Central memory CD8-positive, alpha-beta T cell (primary cell): ENCODE measurements at regions not wholly inside any gene's neighbourhood (a gene's known extent, or its start where the extent isn't known, plus 50 kb on each side); places are given as distances from the start of the nearest gene placed in this dataset.

Experiments used
- ATAC-seq: fragments of 150-1000 bp; cut with Tn5 transposase; replicated peaks from 2 replicates; pipeline ENCODE4 v1.10.0; 2022; ENCODE audit warnings: mild to moderate bottlenecking, moderate FRiP score, moderate number of reproducible peaks; ENCODE audit not compliant: poor library complexity, severe bottlenecking; ENCODE audit errors: extremely low read depth
- DNase-seq, 2 donors: peaks; one replicate each; pipeline ENCODE4 v3.0.0; 2021; ENCODE audit warnings: low spot score in 2 of 2
- H3K27ac Mint-ChIP-seq: one replicate; pipeline ENCODE4 v1.8.0; 2022; ENCODE audit warnings: low read depth, mild to moderate bottlenecking, moderate library complexity, mixed read lengths
- H3K27me3 Mint-ChIP-seq: one replicate; pipeline ENCODE4 v1.8.0; 2022; ENCODE audit warnings: mixed read lengths
- H3K36me3 Mint-ChIP-seq: one replicate; pipeline ENCODE4 v1.8.0; 2022; ENCODE audit warnings: mild to moderate bottlenecking, moderate library complexity, mixed read lengths; ENCODE audit not compliant: insufficient read depth
- H3K4me1 Mint-ChIP-seq: one replicate; pipeline ENCODE4 v1.8.0; 2022; ENCODE audit warnings: mixed read lengths
- H3K4me3 Mint-ChIP-seq: one replicate; pipeline ENCODE4 v1.8.0; 2022; ENCODE audit warnings: mild to moderate bottlenecking, moderate library complexity, mixed read lengths
- H3K9me3 Mint-ChIP-seq: one replicate; pipeline ENCODE4 v1.8.0; 2022; ENCODE audit warnings: mixed read lengths

DNA sequence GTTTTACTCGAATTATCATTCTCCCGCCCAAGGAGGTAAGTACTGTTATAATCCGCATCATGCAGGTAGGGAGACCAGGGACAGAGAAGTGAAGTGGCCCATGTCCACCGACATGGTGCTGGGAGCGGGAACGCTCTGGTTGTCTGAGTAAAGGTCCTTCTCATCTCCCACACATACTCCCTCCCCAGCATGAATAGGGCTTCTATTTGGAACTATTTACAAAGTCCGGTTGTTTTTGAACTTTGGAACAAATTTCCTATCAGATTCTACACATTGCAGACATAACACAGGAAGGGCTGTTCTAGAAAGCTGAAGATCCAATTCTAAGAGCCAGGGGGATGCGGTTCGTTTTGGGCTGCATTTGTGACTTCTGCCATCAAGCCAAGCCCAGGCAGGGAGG is 94.8 kb upstream of the TLE3 start:
- no peaks in the 10 kb centered on the region for H3K9me3 Mint-ChIP-seq
- ATAC-seq (no peak), DNase-seq (no peak)
- H3K4me1 Mint-ChIP-seq: peaks cover 8% of the 10 kb centered on the region
- no peak overlapping the region for H3K27ac Mint-ChIP-seq
- H3K4me3 Mint-ChIP-seq: no peak overlapping the region
- H3K27me3 Mint-ChIP-seq: peaks cover 9% of the 10 kb centered on the region
- no peaks in the 10 kb centered on the region for H3K36me3 Mint-ChIP-seq

DNA sequence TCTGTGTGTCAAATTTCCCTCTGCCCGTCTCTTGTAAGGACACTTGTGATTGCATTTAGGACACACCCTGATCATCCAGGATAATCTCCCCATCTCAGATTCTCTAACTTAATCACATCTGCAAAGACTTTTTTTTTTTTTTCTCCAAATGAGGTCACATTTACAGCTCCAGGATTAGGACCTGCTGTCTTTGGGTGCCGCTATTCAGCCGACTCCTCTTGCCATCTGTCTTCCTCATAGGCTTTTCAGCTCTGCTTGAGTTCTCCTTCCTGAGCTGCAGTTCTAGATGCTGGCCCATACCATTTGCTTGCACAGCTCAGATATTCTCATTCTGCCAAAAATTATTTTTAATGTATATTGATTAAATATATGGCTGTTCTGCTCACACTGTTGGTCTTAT is 94.3 kb upstream of the TLE3 start:
- Mint-ChIP-seq H3K27me3 (peaks cover 4% of the 10 kb centered on the region), H3K9me3 (no peaks in the 10 kb centered on the region), H3K4me3 (no peak overlapping the region), H3K4me1 (peaks cover 5% of the 10 kb centered on the region), H3K27ac (no peak overlapping the region), H3K36me3 (no peaks in the 10 kb centered on the region)
- DNase-seq (no peak), ATAC-seq (no peak)

DNA sequence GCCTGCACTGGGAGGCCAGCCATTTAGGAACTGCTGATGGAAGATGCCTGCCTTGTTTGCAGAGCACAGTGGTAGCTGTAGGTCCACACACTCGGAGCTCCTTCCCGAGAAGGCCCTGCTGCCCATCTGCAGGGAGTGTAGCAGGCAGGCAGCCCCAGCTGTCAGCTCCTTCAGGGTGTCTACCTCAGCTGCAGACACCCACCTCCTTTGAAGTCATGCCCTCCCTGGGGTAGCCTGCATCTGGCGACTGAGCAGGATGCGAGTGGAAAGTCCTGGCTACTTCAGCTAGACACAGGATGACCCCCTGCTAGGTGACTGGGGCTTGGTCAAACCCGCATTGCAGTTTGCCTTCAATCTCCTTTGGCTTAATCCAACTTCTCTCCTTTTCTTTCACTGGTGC is 93.2 kb upstream of the TLE3 start:
- H3K27me3 Mint-ChIP-seq: no peaks in the 10 kb centered on the region
- no peaks in the 10 kb centered on the region for H3K9me3 Mint-ChIP-seq
- H3K4me1 Mint-ChIP-seq: no peaks in the 10 kb centered on the region
- H3K27ac Mint-ChIP-seq: no peak overlapping the region
- no peak for DNase-seq
- no peaks in the 10 kb centered on the region for H3K36me3 Mint-ChIP-seq
- no peak for ATAC-seq
- H3K4me3 Mint-ChIP-seq: no peak overlapping the region

DNA sequence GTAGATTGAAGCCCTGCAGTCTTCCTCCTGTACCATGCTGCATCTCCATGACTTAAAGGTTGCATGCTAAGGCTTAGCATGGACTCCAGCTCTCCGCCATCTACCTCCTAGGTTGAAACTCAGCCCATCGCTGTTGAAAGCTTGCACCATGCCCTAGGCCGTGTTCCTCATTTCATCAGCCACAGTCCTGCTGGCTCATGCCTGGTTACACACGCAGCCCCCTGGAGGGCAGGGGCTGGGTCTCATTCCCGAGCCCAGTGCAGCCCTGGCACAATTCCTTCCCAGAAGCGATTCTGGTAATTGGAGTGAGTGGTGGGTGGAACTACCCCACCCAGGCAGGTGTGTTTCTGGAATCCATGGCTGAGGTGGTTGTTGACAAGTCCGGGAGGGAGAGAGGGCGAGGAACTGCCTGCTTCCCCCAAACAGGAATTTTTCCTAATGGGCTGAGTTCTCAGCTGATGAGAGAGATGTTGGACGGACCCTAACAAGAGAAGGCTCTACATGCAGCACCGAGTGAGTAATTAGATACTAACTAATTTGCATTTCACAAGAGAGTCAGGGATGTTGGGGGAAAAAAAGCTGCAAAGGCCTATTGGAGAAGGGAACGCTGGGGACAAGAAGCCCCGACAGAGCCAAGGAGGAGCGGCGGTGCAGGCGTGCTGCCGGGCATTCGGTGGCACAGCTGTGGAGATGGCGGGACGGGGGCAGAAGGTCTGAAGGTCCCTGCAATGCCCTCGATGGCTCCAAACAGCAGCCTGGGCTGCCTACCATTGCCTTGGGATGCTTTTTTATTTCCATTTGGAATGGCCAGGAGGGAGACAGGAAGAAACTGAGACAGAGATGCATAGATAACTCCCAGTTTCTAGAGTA is 92.3 kb upstream of the TLE3 start:
- DNase-seq (no peak), ATAC-seq (no peak)
- Mint-ChIP-seq H3K4me1 (no peaks in the 10 kb centered on the region), H3K36me3 (no peaks in the 10 kb centered on the region), H3K4me3 (no peak overlapping the region), H3K27ac (no peak overlapping the region), H3K27me3 (no peaks in the 10 kb centered on the region), H3K9me3 (no peaks in the 10 kb centered on the region)

DNA sequence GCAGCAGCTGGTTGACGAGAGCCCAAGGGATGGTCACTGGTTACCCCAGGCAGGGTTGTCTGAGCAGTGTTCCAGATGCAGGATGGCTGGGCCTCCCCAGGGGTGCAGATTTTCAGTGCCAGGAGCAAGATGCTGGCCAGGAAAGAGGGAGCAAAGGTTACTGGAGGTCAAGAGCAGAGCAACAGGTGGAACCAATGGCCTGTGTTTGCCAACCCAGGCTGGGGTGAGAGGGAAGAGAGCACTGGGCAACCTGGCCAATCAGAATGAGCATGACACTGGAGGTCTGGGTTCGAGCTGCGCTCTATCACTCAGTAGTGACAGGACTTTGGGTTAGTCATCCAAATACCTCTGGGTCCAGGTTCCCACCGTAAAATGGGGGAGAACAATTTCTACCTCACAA is 90.6 kb upstream of the TLE3 start:
- H3K36me3 Mint-ChIP-seq: no peaks in the 10 kb centered on the region
- H3K4me1 Mint-ChIP-seq: no peaks in the 10 kb centered on the region
- no peak overlapping the region for H3K27ac Mint-ChIP-seq
- ATAC-seq (no peak), DNase-seq (no peak)
- no peaks in the 10 kb centered on the region for H3K9me3 Mint-ChIP-seq
- H3K4me3 Mint-ChIP-seq: no peak overlapping the region
- H3K27me3 Mint-ChIP-seq: no peaks in the 10 kb centered on the region

DNA sequence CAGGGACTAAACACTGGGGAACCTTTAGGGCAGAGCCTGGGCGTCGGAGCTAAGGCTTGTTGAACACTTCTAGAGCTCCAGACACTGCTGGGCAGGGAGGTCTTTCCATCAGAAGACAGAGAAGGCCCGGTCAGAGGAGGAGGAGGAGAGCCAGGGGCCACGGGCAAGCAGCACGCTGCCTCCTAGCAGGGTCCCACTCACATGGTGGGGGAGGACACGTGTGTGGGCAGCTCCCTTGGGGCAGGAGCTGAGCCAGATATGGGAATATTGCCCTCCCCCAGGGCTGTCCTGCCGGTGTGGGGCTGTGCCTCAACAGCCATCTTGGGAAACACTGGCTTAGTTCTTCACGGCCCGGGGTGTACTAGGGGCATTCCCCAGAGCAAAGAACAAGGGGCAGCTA is 89.6 kb upstream of the TLE3 start:
- DNase-seq (no peak), ATAC-seq (no peak)
- H3K4me1 Mint-ChIP-seq: no peaks in the 10 kb centered on the region
- no peak overlapping the region for H3K4me3 Mint-ChIP-seq
- H3K27ac Mint-ChIP-seq: no peak overlapping the region
- H3K27me3 Mint-ChIP-seq: no peaks in the 10 kb centered on the region
- no peaks in the 10 kb centered on the region for H3K9me3 Mint-ChIP-seq
- H3K36me3 Mint-ChIP-seq: no peaks in the 10 kb centered on the region

DNA sequence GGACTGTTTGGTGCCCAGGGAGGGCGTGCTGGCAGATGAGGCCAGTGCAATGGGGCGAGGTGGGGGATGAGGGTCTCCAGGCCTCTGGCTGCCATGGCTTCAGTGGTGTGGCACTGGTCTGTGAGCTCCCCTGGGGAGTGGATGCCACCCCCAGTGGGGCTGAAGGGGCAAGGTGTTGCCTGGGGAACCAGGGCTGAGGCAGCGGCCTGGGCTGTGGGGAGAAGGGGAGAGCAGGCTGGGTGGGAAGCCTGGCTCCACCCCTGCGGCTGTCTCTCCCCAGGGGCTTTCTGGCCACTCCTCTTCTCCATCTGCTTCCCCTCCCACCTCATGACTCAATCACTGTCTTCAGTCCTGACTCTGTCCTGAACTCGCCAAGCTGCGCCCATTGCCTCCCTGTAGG is 88.4 kb upstream of the TLE3 start:
- H3K27me3 Mint-ChIP-seq: no peaks in the 10 kb centered on the region
- no peak overlapping the region for H3K4me3 Mint-ChIP-seq
- no peak overlapping the region for H3K27ac Mint-ChIP-seq
- ATAC-seq (no peak), DNase-seq (no peak)
- no peaks in the 10 kb centered on the region for H3K9me3 Mint-ChIP-seq
- no peaks in the 10 kb centered on the region for H3K36me3 Mint-ChIP-seq
- no peaks in the 10 kb centered on the region for H3K4me1 Mint-ChIP-seq

DNA sequence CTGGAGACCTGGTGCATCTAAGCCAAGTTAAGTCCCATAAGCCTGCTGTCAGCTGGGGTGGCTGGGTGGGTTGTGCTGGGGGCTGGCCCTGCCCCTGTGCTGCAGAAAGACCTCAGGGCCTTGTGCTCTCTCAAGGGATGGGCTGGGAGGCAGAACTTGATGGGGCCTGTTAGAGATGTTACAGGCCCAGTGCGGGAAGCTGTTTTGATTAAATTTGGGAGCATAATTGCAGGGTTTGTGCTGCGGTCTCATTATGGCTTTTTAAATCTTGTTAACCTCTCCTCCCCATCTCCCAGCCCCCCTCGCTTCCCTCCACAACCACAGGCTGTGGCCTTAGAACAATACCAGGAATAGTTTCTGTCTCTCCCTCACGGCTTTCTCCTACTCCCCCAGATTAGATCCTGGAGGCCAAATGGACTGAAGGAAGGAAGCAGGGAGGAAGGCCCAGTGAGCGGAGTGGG is 87.6 kb upstream of the TLE3 start:
- Mint-ChIP-seq H3K4me1 (no peaks in the 10 kb centered on the region), H3K4me3 (no peak overlapping the region), H3K36me3 (no peaks in the 10 kb centered on the region), H3K9me3 (no peaks in the 10 kb centered on the region), H3K27ac (no peak overlapping the region), H3K27me3 (no peaks in the 10 kb centered on the region)
- ATAC-seq (no peak), DNase-seq (no peak)

DNA sequence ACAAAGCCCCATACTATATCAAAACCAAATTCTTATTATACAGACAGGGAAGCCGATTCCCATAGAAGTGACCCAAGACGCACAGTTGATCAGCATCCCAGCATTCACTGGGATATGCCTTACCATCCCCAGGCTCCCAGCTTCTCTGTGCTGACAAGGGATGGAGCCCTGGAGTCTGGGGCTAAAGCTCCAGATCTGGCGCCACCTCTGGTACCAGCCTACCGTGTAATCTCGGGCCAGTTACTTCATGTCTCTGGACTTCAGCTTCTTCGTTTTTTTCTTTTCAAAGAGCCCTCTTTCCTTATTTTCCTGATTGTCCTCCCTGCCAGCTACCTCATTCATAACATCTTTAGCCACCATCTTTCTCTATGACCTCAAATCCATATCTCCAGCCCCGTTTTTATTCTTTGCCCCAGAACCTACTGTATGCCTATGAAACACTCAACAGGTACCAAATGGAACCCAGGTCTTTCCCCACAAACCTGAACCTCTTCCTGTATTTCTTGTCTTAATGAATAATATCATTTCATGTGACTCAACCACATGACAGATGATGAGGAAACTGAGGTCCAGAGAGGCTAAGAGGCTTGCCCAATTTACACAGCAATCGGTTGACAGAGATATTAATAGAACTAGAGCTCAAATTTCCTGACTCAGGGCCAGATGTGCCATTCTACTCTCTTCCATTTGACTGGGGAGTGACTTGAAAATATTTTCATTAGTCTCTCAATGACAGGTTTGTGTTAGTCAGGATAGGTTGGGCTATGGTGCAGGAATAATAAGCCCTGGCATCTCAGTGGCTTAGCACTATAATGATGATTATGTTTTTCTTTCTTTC is 85.4 kb upstream of the TLE3 start:
- no peak overlapping the region for H3K27ac Mint-ChIP-seq
- H3K4me3 Mint-ChIP-seq: no peak overlapping the region
- no peaks in the 10 kb centered on the region for H3K27me3 Mint-ChIP-seq
- no peaks in the 10 kb centered on the region for H3K36me3 Mint-ChIP-seq
- no peaks in the 10 kb centered on the region for H3K9me3 Mint-ChIP-seq
- H3K4me1 Mint-ChIP-seq: no peaks in the 10 kb centered on the region
- ATAC-seq (no peak), DNase-seq (no peak)

DNA sequence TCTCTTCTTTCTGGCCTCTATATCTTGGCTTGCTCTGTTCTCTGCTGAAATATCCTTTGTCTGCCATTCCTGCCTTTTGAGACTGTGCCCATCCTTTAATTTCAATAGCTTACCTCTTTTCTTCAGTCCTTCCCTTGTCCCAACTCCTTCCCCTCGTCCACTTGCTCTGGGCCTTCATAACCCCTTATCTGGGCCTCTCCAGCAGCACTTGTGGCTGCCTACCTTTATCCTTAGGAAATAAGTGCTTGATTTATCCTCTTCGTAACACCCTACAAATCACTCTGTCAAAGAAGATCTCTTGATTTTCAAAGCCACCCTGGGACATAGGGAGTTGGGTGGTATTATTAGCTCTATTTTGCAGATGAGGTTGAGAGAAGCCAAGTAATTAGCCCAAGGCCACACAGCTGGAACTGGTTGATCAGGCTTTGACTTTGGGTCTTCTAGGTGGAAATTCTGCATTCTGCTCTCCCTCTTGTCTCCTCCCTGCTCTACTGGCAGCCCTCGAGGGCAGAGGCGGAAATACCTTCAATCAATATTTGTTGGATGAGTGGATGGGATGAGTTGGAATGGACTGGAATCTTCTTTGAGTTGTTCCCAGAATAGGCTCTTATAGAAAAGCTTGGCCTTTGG is 84.0 kb upstream of the TLE3 start:
- no peak overlapping the region for H3K4me3 Mint-ChIP-seq

DNA sequence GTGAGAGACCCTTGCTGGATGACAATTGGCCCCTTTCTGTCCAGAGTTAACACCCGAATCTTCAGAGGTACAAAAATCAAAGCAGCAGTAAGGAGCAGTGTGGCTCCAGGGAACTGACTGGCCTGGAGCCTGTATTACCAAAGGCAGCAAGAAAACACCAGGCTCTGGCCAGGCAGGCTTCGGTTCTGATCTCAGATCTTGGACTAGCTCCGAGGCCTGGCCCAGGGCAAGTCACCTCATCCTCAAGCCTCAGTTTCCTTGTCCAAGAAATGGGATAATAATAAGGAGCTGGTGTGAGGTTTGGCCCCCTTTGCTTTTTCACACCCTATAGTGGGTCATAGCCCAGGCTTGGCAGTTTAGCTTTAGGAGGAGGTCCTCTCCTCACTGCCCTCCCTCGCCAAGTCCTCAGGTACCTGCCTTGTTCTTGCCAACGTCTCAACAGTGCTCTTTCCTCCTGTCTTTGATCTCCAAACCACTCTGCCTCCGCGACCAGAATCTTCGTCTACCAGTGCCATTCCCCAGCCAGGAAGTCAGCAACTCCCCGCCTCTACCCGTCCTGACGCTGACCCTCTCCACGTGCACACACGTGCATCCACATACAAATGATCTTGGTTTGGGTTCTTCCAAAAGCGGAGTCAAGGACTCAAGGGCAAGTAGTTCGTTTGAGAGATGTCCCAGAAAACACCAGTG is 82.6 kb upstream of the TLE3 start:
- Mint-ChIP-seq H3K4me1 (no peaks in the 10 kb centered on the region), H3K36me3 (no peaks in the 10 kb centered on the region), H3K27ac (no peak overlapping the region), H3K27me3 (no peaks in the 10 kb centered on the region), H3K9me3 (no peaks in the 10 kb centered on the region), H3K4me3 (no peak overlapping the region)
- ATAC-seq (no peak), DNase-seq (no peak)

More for the DNA sequence above, 84.0 kb upstream of the TLE3 start:
- Mint-ChIP-seq H3K9me3 (no peaks in the 10 kb centered on the region), H3K4me1 (no peaks in the 10 kb centered on the region), H3K27me3 (no peaks in the 10 kb centered on the region), H3K27ac (no peak overlapping the region), H3K36me3 (no peaks in the 10 kb centered on the region)
- no peak for DNase-seq
- no peak for ATAC-seq

DNA sequence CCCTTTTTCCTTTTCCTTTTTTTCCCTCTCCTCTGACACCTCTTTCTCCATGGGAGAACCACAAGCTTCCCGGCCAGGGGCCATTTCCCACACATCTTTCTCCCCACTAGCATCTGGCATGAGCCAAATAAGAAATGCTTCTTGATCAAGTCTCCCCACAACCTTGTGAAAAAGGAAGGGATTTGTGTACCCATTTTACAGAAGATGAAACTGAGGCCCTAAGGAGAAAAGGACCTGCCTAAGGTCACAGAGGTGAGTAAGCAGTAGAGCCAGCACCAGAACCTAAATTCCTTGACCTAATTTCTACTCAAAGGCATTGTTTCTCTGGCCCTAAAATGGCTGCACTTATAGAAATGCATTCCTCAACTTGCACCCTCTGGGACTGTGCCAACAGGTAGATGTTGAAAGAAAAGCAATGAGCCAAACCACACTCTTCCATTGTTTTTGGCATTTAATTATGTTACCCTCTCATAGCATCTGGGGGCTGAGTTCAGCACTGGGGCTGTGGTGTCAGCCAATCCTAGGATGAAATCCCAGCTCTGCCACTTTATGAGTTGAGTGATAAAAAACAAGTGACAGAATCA is 81.7 kb upstream of the TLE3 start:
- H3K4me3 Mint-ChIP-seq: no peak overlapping the region

More for the DNA sequence above, 81.7 kb upstream of the TLE3 start:
- DNase-seq: no peak
- H3K27me3 Mint-ChIP-seq: no peaks in the 10 kb centered on the region
- no peak for ATAC-seq
- no peak overlapping the region for H3K27ac Mint-ChIP-seq
- no peaks in the 10 kb centered on the region for H3K9me3 Mint-ChIP-seq
- H3K4me1 Mint-ChIP-seq: no peaks in the 10 kb centered on the region
- no peaks in the 10 kb centered on the region for H3K36me3 Mint-ChIP-seq
